Stimulated activated CD4-positive, alpha-beta T cell treated with anti-CD3 and anti-CD28 coated beads, TNF-alpha, amount 100 ng/mL, for 24 hours (primary cell): ENCODE measurements at regions not wholly inside any gene's neighbourhood (a gene's known extent, or its start where the extent isn't known, plus 50 kb on each side); places are given as distances from the start of the nearest gene placed in this dataset.
"Not testable (repeated sequence)": the region's sequence is repeated elsewhere in the genome, so short reads cannot be mapped to it uniquely, and the experiment has no call there.

ENCODE experiments used
- DNase-seq, 3 experiments: peaks; one replicate each; pipeline ENCODE4 v3.0.0-alpha.2; 2020; ENCODE audit warnings: low read depth in 3 of 3

DNA sequence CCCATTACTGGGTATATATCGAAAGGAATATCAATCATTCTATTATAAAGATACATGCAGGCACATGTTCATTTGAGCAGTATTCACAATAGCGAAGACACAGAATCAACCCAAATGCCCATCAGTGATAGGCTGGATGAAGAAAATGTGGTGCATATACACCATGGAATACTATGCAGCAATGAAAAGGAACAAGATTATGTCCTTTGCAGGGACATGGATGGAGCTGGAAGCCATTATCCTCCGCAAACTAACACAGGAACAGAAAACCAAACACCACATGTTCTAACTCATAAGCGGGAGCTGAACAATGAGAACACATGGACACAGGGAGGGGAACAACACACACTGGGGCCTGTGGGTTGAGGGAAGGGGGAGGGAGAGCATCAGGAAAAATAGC, 434.3 kb downstream of the BUD13 start:
- DNase-seq, result not testable (repeated sequence)

- DNase-seq, result no peak
These were observed 436.2 kb downstream of the BUD13 start for GRCh38 chr11:116336540-116336939.

DNA sequence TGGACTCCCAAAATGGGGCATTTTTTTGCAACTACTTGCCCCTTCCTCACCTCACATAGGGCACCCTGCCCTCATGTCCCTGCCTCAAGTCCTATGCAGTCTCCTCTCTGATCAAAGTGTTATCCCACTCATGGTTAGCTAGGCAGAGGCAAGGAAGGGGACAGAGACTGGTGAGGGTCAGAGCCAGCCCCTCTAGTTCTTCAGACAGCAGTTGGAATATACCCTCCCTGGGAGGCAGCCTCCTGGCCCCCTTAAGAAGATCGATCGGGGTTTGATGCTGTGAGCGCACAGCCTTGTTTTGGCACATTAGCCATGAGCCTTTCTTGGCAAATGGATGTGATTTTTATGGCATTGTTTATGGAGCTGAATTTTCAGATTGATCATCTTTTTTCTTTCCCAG, 436.9 kb downstream of the BUD13 start:
- no peak for DNase-seq

GRCh38 chr11:116335078-116335477, 437.7 kb downstream of the BUD13 start:
- DNase-seq, result no peak

DNA sequence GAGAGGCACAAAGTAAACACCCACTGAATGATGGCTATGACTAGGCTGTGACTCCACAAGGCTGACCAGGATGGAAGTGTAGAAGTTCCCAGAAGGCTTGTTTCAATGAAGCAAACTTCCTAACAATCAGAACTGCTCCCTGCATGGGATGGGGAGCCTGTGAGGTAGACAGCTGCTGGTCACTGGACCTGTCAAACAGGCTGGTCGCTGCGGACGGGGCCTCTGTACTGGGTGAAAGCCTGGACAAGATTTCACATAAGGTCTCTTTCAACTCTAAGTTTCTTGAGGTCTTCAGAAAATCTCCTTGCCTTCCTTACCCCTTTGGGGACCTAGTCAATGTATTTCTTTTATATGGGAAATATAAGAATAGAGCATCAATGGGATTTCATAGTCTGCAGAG, 438.2 kb downstream of the BUD13 start:
- DNase-seq, result no peak

DNA sequence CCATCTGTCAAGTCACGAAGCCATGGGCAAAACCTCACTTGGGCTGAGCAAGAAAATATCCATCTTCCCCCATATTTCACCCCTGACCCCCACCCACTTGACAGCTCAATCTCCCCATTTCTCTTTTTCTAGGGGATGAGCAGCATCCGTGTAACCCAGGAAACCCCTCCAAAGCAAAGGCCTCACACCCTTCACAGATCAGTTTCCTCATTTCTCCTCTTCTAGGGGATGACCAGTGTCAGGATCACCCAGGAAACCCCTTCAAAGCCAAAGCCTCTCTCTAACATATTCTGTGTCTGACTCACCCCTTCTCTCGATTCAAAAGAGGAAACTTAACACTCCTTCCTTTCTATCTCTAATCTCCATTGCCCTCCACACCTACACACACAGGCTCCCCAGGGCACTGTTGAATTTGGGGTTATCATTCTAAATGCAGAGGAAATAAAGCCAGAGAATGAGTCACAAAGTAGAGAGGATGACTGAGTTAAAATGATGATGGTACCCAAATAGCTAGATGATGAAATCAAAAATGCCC, 439.7 kb downstream of the BUD13 start:
- no peak for DNase-seq

DNA sequence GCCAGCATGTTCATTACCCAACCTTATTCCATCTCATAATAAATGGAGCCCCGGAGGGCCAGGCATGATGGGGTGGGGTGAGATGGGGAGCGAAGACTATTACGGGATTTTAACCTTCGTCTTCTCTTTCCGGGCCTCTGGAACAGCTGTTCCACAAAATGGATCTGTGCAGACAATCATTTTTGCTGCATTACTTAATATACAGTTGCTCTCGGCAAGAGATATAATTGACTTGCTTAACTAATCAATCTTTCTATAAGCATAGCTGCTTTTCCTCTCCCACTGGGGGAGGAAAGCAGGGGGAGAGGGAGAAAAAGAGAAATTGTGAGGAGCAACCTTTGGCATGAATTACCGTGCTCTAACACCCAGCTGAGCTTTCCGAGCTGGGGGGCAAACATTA, 440.4 kb downstream of the BUD13 start:
- DNase-seq, result no peak

- no peak for DNase-seq
These were observed 441.4 kb downstream of the BUD13 start for GRCh38 chr11:116331381-116331780.

DNA sequence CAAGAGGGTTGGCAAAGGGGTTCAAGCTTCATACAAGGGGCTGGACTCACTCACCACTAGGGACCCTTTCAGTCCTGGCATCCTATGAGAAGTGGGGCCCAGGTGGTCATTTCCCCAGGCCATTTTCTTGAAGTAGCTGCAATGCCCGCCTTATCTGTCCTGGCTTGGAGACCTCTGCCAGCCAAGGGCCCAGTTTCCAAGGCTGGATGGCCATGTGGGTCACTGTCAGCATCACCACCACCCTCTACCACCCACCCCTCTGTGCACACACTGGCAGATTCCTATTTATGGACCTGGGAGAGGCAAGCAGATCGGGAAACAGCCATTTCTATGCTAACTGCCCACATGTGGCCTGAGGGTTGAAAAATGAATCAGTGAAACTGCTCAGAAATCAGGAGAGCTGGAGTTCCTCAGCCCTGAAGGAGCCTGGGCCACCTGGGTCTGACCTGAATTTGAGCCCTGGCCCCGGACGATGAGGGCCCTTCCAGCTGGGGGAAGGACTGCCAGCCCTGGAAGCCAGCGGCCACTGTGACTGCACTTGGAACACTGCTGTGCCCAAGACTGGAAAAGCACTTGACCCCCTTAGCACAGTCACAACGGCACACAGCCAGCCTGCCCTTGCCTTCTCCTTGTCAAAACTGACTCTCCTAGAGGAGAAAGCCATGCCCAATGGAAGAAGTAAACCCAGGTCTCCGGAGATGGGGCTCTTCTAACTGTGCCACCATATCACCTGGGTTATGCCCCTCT, 442.2 kb downstream of the BUD13 start:
- DNase-seq, result no peak

GRCh38 chr11:116329354-116330090, 443.3 kb downstream of the BUD13 start:
- no peak for DNase-seq

DNA sequence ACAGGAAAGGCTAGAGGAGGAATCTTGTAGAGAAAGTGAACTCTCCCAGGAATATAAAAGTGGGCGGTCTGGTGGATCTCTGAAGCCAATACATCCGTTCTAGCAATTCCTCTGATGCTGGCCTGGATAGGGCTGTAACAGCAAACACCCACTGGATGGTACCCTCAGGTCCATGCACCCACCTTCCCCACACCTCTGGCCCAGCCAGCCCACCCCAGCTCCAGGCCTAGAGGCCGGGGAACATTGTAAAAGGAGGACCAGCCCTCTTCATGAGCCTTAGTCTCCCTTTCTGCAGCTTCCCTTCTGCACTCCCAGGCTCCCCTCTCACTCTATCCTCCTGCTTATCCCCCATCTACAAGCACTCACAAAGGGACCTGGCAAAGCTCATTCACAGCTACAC, 443.9 kb downstream of the BUD13 start:
- DNase-seq, result no peak

DNA sequence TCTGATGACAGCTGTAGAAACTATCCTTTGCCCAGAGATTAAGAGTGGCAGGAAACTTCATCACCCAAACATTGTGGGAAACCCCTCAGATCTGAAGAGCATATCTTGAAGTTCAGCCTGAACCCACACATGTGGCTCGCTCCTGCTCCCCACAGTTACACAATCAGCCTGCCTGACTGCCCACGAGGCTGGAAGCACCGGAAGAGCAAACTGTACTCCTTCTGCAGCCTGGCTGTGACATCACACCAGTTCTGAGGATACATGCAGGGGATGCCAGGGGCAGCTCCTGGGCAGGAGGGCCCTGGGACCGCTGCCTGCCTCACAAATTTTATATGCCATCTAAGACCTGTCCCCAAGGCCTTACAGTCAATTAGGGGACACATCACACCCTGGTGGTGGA, 444.4 kb downstream of the BUD13 start:
- DNase-seq, result no peak

DNA sequence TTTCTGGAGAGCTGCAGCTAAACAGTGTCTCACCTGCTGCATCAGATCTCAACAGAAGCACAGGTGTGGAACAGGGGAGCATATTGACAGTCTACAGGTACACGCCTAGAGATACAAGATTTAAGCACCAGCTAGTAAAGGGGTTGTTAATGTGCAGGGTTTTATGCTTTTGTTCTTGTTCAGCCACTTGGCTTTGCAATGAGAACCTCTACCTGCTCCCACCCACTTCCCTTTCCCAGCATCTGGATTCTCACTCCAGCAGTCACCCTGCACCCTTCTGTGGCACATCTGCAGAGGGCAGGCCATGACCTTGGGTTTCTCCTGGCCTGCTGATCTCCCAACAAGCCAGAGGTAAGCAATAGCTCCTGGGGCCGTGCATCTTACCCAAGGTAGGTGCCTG, 446.6 kb downstream of the BUD13 start:
- no peak for DNase-seq

DNA sequence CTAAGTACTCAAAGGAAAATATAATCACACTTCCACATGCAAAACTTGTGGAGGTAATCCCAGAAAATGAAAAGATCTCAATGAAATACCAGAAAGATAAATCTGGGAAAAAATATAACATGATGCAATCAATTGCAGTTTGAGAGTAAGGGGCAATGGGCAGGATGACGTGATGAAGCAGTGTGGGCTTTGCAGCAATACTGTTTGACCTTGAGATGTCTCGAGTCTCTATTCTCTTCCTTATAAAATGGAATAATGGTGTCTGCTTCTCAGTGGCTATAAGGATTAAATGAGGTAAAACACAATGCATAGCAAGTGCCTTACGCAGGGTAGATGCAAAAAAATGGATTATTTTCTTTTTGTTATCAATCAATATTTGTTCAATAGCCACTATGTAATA, 447.5 kb downstream of the BUD13 start:
- no peak for DNase-seq

GRCh38 chr11:116324077-116324476, 448.7 kb downstream of the BUD13 start:
- DNase-seq, result not testable (repeated sequence)

GRCh38 chr11:116317212-116317611, 455.6 kb downstream of the BUD13 start:
- no peak for DNase-seq

DNA sequence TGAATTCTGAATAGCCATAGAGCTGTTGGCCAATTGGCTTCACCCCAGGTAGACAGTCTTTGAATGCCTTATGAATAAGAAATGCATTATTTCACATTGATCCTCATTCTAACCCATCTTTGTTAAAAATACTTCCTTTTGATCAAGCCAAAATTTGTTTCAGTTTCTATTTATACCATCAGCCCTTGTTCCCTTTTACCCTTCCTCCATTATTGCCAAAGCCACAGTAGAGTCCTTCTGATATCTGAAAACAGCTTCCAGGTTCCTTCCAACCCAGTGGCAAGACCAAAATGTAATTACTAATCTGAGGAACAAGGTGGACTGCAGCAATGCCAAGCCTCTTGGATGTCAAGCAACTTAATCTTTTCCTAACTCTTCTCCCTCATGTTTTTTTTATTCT, 458.8 kb downstream of the BUD13 start:
- DNase-seq, result no peak

GRCh38 chr11:116312570-116313391, 460.0 kb downstream of the BUD13 start:
- no peak for DNase-seq

DNA sequence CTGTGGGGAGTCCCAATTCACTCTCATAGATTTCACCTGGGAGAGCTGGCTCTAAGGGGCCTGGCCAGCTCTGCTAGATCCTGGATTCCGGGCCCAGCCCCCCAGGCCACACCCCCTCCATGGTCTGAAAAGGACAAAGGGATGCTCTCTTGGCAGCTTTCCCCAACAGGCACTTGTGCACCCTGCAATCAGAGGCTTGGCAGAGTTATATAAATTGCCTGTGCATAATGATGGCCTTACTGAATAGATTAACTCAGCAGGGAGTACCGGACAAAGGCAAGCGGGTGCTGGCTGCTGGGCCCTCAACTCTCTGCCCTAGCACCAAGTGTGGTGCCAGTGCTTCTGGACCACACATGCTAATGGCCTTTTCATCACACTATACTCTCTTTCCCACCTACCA, 461.6 kb downstream of the BUD13 start:
- no peak for DNase-seq

GRCh38 chr11:116310698-116311097, 462.1 kb downstream of the BUD13 start:
- no peak for DNase-seq

DNA sequence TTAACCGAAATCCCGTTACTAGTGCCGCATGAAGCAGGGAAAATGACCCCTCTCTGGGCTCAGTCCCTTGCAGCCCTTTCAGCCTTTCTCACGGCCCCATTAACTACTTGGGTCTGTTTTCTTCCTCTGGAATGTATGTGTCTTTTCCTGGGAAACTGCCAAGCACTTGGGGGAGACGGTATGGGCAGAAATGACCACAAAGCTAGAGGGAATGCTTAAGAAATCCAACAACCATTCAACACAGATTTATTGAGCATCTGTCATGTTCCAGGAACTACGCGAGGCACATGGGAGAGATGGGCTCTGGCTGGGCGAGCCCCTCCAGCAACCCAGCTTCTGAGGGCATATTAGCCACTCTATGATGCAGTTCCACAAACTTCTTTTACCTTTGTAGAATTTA, 462.6 kb downstream of the BUD13 start:
- DNase-seq, result no peak

GRCh38 chr11:116309446-116309845, 463.3 kb downstream of the BUD13 start:
- DNase-seq, result no peak
